ENCODE measurements at regions not wholly inside any gene's neighbourhood (a gene's known extent, or its start where the extent isn't known, plus 50 kb on each side); places are given as distances from the start of the nearest gene placed in this dataset.

DNA sequence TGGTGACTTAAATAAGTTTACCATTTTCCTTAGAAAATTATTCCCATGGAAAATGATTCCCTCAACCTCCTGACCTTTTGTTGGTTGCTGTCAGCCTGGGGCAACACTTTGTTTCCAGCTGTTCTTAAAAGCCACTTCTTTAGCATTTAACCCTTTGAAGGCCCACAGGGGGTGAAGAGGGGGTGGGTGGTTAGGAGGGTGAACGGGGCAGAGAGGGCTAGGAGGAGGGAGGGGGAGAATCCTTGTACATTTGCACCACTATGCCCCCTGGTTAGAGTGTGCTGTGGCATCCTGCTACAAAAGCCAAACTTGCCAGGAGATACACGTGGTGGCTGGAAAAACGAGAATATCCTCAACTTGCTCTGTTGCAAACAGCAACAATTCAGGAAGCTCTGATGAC lies 273.2 kb upstream of the RGMA start:
- TF ChIP-seq ISL1 (CRISPR knock-in tag; IDR thresholded peaks at IDR 0.05) (no peak), ZNF8 (CRISPR knock-in tag; IDR thresholded peaks at IDR 0.05) (no peak)
- TF ChIP-seq, protein P1, sequence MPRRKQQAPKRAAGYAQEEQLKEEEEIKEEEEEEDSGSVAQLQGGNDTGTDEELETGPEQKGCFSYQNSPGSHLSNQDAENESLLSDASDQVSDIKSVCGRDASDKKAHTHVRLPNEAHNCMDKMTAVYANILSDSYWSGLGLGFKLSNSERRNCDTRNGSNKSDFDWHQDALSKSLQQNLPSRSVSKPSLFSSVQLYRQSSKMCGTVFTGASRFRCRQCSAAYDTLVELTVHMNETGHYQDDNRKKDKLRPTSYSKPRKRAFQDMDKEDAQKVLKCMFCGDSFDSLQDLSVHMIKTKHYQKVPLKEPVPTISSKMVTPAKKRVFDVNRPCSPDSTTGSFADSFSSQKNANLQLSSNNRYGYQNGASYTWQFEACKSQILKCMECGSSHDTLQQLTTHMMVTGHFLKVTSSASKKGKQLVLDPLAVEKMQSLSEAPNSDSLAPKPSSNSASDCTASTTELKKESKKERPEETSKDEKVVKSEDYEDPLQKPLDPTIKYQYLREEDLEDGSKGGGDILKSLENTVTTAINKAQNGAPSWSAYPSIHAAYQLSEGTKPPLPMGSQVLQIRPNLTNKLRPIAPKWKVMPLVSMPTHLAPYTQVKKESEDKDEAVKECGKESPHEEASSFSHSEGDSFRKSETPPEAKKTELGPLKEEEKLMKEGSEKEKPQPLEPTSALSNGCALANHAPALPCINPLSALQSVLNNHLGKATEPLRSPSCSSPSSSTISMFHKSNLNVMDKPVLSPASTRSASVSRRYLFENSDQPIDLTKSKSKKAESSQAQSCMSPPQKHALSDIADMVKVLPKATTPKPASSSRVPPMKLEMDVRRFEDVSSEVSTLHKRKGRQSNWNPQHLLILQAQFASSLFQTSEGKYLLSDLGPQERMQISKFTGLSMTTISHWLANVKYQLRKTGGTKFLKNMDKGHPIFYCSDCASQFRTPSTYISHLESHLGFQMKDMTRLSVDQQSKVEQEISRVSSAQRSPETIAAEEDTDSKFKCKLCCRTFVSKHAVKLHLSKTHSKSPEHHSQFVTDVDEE (CRISPR knock-in tag; IDR thresholded peaks at IDR 0.05): no peak
